Endothelial cell of umbilical vein (primary cell): ENCODE measurements at regions not wholly inside any gene's neighbourhood (a gene's known extent, or its start where the extent isn't known, plus 50 kb on each side); places are given as distances from the start of the nearest gene placed in this dataset.

Source experiments
- BruUV-seq: library from RNA; stranded (reverse); fragments of 400-500 nt; replicated peaks from 2 replicates; lab custom pipeline; 2021; lab: Mats Ljungman, UMichigan
- CTCF ChIA-PET: fragments of 300-600, 350-600 bp; sonication (Branson Sonifier 250); formaldehyde crosslinking; loops from one replicate; lab custom pipeline; 2021; ENCODE audit warnings: antibody characterized with exemption, inconsistent platforms; lab: Charles Lee
- POLR2A ChIA-PET: fragments of 300-600, 350-600 bp; sonication (Branson Sonifier 250); formaldehyde crosslinking; loops from one replicate; lab custom pipeline; 2021; ENCODE audit warnings: antibody characterized with exemption, inconsistent platforms; lab: Charles Lee
- DNase-seq: peaks from one replicate; pipeline ENCODE4 v3.0.0-alpha.2; 2011; ENCODE audit warnings: low read depth, low spot score
- FAIRE-seq: peaks from 2 replicates; lab custom pipeline; 2011; peaks lifted over from hg19 to GRCh38; lab: Jason Lieb, UNC
- H2AFZ ChIP-seq: 2 replicates; pipeline ENCODE4 v1.6.0; 2012; ENCODE audit warnings: low read depth, low read length, control low read depth, inconsistent platforms
- H3K27ac ChIP-seq: 2 replicates; pipeline ENCODE4 v1.5.1; 2011; ENCODE audit warnings: low read depth, mild to moderate bottlenecking, control low read depth, low read length, moderate library complexity; ENCODE audit not compliant: insufficient read depth
- H3K27me3 ChIP-seq, 2 experiments: 2 replicates each; pipeline versions ENCODE4 v1.6.0 to v1.6.1; 2011; ENCODE audit warnings: low read length in 2 of 2, mixed read lengths in 1 of 2; ENCODE audit not compliant: control insufficient read depth in 2 of 2, insufficient read depth in 2 of 2
- H3K36me3 ChIP-seq, 2 experiments: 2 replicates in 1 of 2; 3 replicates in 1 of 2; pipeline ENCODE4 v1.5.1; 2011; ENCODE audit warnings: low read length in 2 of 2, mild to moderate bottlenecking in 1 of 2, moderate library complexity in 1 of 2; ENCODE audit not compliant: control insufficient read depth in 2 of 2, insufficient read depth in 2 of 2; ENCODE audit errors: extremely low read depth in 1 of 2
- H3K4me1 ChIP-seq: 3 replicates; pipeline ENCODE4 v1.5.1; 2011; ENCODE audit warnings: mild to moderate bottlenecking, low read length; ENCODE audit not compliant: control insufficient read depth, insufficient read depth; ENCODE audit errors: extremely low read depth
- H3K4me2 ChIP-seq: 2 replicates; pipeline ENCODE4 v1.6.1; 2011; ENCODE audit warnings: low read length, control low read depth, mixed read lengths; ENCODE audit not compliant: insufficient read depth
- H3K4me3 ChIP-seq, 3 experiments: fragments of 200-600 bp in 1 of 3; sonication (generic), shearing (Covaris generic) in 1 of 3; replicated peaks in 1 of 3; 2 replicates each; pipeline ENCODE4 v1.5.1; 2011 to 2016; ENCODE audit warnings: control low read depth in 3 of 3, low read length in 3 of 3, mild to moderate bottlenecking in 2 of 3, inconsistent platforms in 1 of 3, low read depth in 1 of 3, moderate library complexity in 1 of 3; ENCODE audit not compliant: insufficient read depth in 1 of 3
- H3K79me2 ChIP-seq: 2 replicates; pipeline ENCODE4 v1.6.0; 2012; ENCODE audit warnings: low read length, inconsistent platforms; ENCODE audit not compliant: control insufficient read depth, insufficient read depth
- H3K9ac ChIP-seq: replicated peaks from 2 replicates; pipeline ENCODE3; 2011; ENCODE audit warnings: low read length, control low read depth; ENCODE audit not compliant: insufficient read depth; ENCODE audit errors: extremely low read depth
- H3K9me1 ChIP-seq: replicated peaks from 3 replicates; pipeline ENCODE4 v1.6.0; 2011; ENCODE audit warnings: mild to moderate bottlenecking, low read length; ENCODE audit not compliant: control insufficient read depth, insufficient read depth; ENCODE audit errors: extremely low read depth
- H3K9me3 ChIP-seq: replicated peaks from 2 replicates; pipeline ENCODE4 v1.5.1; 2012; ENCODE audit warnings: low read length, inconsistent platforms; ENCODE audit not compliant: control insufficient read depth, insufficient read depth
- H4K20me1 ChIP-seq: replicated peaks from 2 replicates; pipeline ENCODE3; 2011; ENCODE audit warnings: mild to moderate bottlenecking, low read length; ENCODE audit not compliant: control insufficient read depth, insufficient read depth; ENCODE audit errors: extremely low read depth
- CTCF ChIP-seq, 2 donors: IDR thresholded peaks; 1 replicate in 1 of 2; 2 replicates in 1 of 2; pipeline ENCODE4 v1.5.1; 2011; ENCODE audit warnings: low read length in 2 of 2, mild to moderate bottlenecking in 2 of 2, moderate library complexity in 2 of 2, control low read depth in 1 of 2, inconsistent platforms in 1 of 2, low read depth in 1 of 2; ENCODE audit not compliant: insufficient read depth in 1 of 2; ENCODE audit errors: extremely low read depth in 1 of 2
- EZH2 ChIP-seq: IDR thresholded peaks from 2 replicates; pipeline ENCODE4 v1.6.1; 2012; ENCODE audit warnings: borderline replicate concordance, low read depth, mild to moderate bottlenecking, moderate library complexity, low read length, inconsistent platforms; ENCODE audit not compliant: severe bottlenecking
- FOS ChIP-seq: IDR thresholded peaks from 2 replicates; pipeline ENCODE4 v1.6.1; 2011; ENCODE audit warnings: mild to moderate bottlenecking, low read length, moderate library complexity, borderline replicate concordance; ENCODE audit not compliant: insufficient read depth
- GATA2 ChIP-seq: IDR thresholded peaks from 2 replicates; pipeline ENCODE4 v1.7.0; 2011; ENCODE audit warnings: low read depth, mild to moderate bottlenecking, moderate library complexity, mixed read lengths, low read length; ENCODE audit not compliant: insufficient read length, insufficient read depth
- JUN ChIP-seq: IDR thresholded peaks from 2 replicates; pipeline ENCODE4 v1.6.1; 2011; ENCODE audit warnings: borderline replicate concordance, low read depth; ENCODE audit not compliant: insufficient read length, insufficient read depth
- MAX ChIP-seq: IDR thresholded peaks from 2 replicates; pipeline ENCODE4 v1.6.1; 2011; ENCODE audit not compliant: insufficient read depth, insufficient read length
- MYC ChIP-seq: IDR thresholded peaks from one replicate; pipeline ENCODE4 v1.6.1; 2011; ENCODE audit warnings: mild to moderate bottlenecking, low read depth, low read length
- POLR2A ChIP-seq: IDR thresholded peaks from 2 replicates; pipeline ENCODE4 v1.6.1; 2012; ENCODE audit warnings: low read depth, mild to moderate bottlenecking, control low read depth, low read length
- POLR2AphosphoS5 ChIP-seq: IDR thresholded peaks from 2 replicates; pipeline ENCODE4 v1.6.1; 2012; ENCODE audit warnings: low read depth, mild to moderate bottlenecking, control low read depth, low read length, moderate library complexity; ENCODE audit not compliant: insufficient read depth
- dilution Hi-C: fragments of 300-500 bp; cut with MboI; formaldehyde crosslinking; loops from one replicate; pipeline ENCODE4 v1.15.0; 2019; ENCODE audit warnings: low sequenced_read_pairs; ENCODE audit not compliant: extremely low pct_ligation_motif_present
- intact Hi-C: fragments of 100-400 bp; cut with micrococcal nuclease; formaldehyde crosslinking; loops from one replicate; pipeline ENCODE4 v1.10.0; 2022

- FAIRE-seq, result no peak
- TF ChIP-seq POLR2AphosphoS5 (no peak), MAX (no peak), JUN (no peak), FOS (no peak), MYC (no peak), POLR2A (no peak), EZH2 (no peak), CTCF (IDR thresholded peaks at IDR 0.05; ENCODE audit: extremely low read depth in 1 of 2, insufficient read depth in 1 of 2, low read depth in 1 of 2, low read length in 2 of 2) (no peak), GATA2 (no peak)
- Histone ChIP-seq H3K9ac (no peak overlapping the region), H3K36me3 (no peaks in the 10 kb centered on the region), H3K4me2 (no peak overlapping the region), H3K9me3 (peaks cover 5% of the 10 kb centered on the region), H2AFZ (no peak overlapping the region), H3K79me2 (no peaks in the 10 kb centered on the region), H3K27me3 (no peaks in the 10 kb centered on the region), H3K9me1 (no peaks in the 10 kb centered on the region), H3K4me3 (no peak overlapping the region), H4K20me1 (no peaks in the 10 kb centered on the region), H3K27ac (no peak overlapping the region), H3K4me1 (no peaks in the 10 kb centered on the region)
- no peak for DNase-seq
- ChIA-PET POLR2A (no interaction called here), CTCF (no interaction called here)
- BruUV-seq, result no TSS peak
- dilution Hi-C loops, result no loop called here
- intact Hi-C loops, result no loop called here
Measured at GRCh38 chr19:22519152-22519551, 97.0 kb upstream of the ZNF98 start.
